Gastrocnemius medialis (tissue), 4 donors: ENCODE measurements at regions not wholly inside any gene's neighbourhood (a gene's known extent, or its start where the extent isn't known, plus 50 kb on each side); places are given as distances from the start of the nearest gene placed in this dataset.

Source experiments
- CTCF ChIP-seq, 5 experiments: fragments of 450-650 bp in 3 of 5; fragments of 200-600 bp in 2 of 5; sonication (generic) in 2 of 5; IDR thresholded peaks in 4 of 5; conservative IDR thresholded peaks in 1 of 5; 1 replicate in 4 of 5; 2 replicates in 1 of 5; pipeline ENCODE4 v1.5.1; 2016 to 2019; ENCODE audit warnings: antibody characterized with exemption in 5 of 5, mild to moderate bottlenecking in 3 of 5, moderate library complexity in 3 of 5
- POLR2A ChIP-seq, 2 donors: fragments of 450-650 bp; IDR thresholded peaks; one replicate each; pipeline ENCODE4 v1.6.1; 2017; ENCODE audit warnings: antibody characterized with exemption in 2 of 2, mild to moderate bottlenecking in 2 of 2, moderate library complexity in 2 of 2

- TF ChIP-seq CTCF (IDR thresholded peaks at IDR 0.05 in 4 of 5, conservative IDR thresholded peaks at IDR 0.05 in 1 of 5) (no peak), POLR2A (IDR thresholded peaks at IDR 0.05) (no peak)
Measured at GRCh38 chr13:76644906-76645305, 241.3 kb downstream of the KCTD12 start.
